ENCODE measurements at regions not wholly inside any gene's neighbourhood (a gene's known extent, or its start where the extent isn't known, plus 50 kb on each side); places are given as distances from the start of the nearest gene placed in this dataset.

GRCh38 chr6:90910893-90911292, 324.0 kb upstream of the MAP3K7 start:
- H4K5ac ChIP-seq (ENCODE audit: insufficient read length, low read depth, low read length) = no peak overlapping the region
- H3K9ac ChIP-seq (ENCODE audit: extremely low read depth, insufficient read length, low read length) = no peak overlapping the region
- H3K23me2 ChIP-seq (ENCODE audit: insufficient read length, low read depth, low read length, poor library complexity, severe bottlenecking) = no peaks in the 10 kb centered on the region
- WGBS (ENCODE audit: extremely low coverage, insufficient read length, low lambda C conversion rate) = no CpG with 5 or more reads among the region's 6 CpGs
- peaks cover 6% of the 10 kb centered on the region for H3K9me3 ChIP-seq (ENCODE audit: control insufficient read depth, low read depth, low read length)
- H3K27ac ChIP-seq (ENCODE audit: insufficient read length, low read depth, low read length) = no peak overlapping the region
- TF ChIP-seq CTCF (conservative IDR thresholded peaks at IDR 0.05) = no peak
- no peak overlapping the region for H2BK20ac ChIP-seq (ENCODE audit: low read depth, low read length, poor library complexity, severe bottlenecking)
- Mint-ChIP-seq H3K27me3 (ENCODE audit: low read depth) (peaks cover 2% of the 10 kb centered on the region), H3K4me3 (no peak overlapping the region), H3K4me1 (peaks cover 0 to 6% of the 10 kb centered on the region in 2 experiments; a peak in 2 of 4 replicates), H3K36me3 (ENCODE audit: insufficient read depth in 1 of 3, low read depth in 3 of 3) (peaks cover 8 to 14% (median 13%) of the 10 kb centered on the region in 3 experiments), H3K9me3 (peaks cover 17 to 20% of the 10 kb centered on the region in 2 experiments), H3K27ac (no peak overlapping the region)
- H4K8ac ChIP-seq (replicated peaks; ENCODE audit: insufficient read length, low read depth, low read length) = no peak overlapping the region
- no peak overlapping the region for H3K4ac ChIP-seq (ENCODE audit: low read depth, low read length)
- H3K4me1 ChIP-seq (ENCODE audit: insufficient read depth, low read length) = no peaks in the 10 kb centered on the region
- H3K79me1 ChIP-seq (ENCODE audit: insufficient read depth, low read depth, low read length, poor library complexity, severe bottlenecking) = no peaks in the 10 kb centered on the region
- H2BK12ac ChIP-seq (ENCODE audit: insufficient read length, low read depth, low read length) = no peak overlapping the region
- H2BK15ac ChIP-seq (ENCODE audit: low read depth, low read length) = no peak overlapping the region
- no peak overlapping the region for H2AFZ ChIP-seq (ENCODE audit: low read length)
- H3K56ac ChIP-seq (ENCODE audit: insufficient read length, low read depth, low read length) = no peak overlapping the region
- H3K18ac ChIP-seq (ENCODE audit: insufficient read length, low read depth, low read length) = no peak overlapping the region
- no peaks in the 10 kb centered on the region for H3K79me2 ChIP-seq (ENCODE audit: insufficient read depth, low read length)
- H2BK120ac ChIP-seq (ENCODE audit: low read depth, low read length, poor library complexity, severe bottlenecking) = no peak overlapping the region
- no peaks in the 10 kb centered on the region for H3K27me3 ChIP-seq (ENCODE audit: insufficient read depth, low read length)
- H4K20me1 ChIP-seq (ENCODE audit: control insufficient read depth, insufficient read depth, insufficient read length) = no peaks in the 10 kb centered on the region
- H4K91ac ChIP-seq (ENCODE audit: insufficient read length, low read depth, low read length) = no peak overlapping the region
- no peak overlapping the region for H2BK5ac ChIP-seq (ENCODE audit: insufficient read length, low read length)
- no peak overlapping the region for H3K23ac ChIP-seq (ENCODE audit: insufficient read length, low read depth, low read length)
- no peak overlapping the region for H3K4me2 ChIP-seq (ENCODE audit: insufficient read depth, insufficient read length, low read length)
- H3T11ph ChIP-seq (ENCODE audit: low read length) = no peak overlapping the region
- no peak for DNase-seq
- H3K14ac ChIP-seq (ENCODE audit: insufficient read depth, low read length) = no peak overlapping the region
- H2AK5ac ChIP-seq (ENCODE audit: insufficient read length, low read length) = no peak overlapping the region

All from H9 (cell line).